A549 (cell line): ENCODE measurements at regions not wholly inside any gene's neighbourhood (a gene's known extent, or its start where the extent isn't known, plus 50 kb on each side); places are given as distances from the start of the nearest gene placed in this dataset.

ENCODE experiments used
- ATAC-seq, 2 experiments: fragments of 200-7000 bp in 1 of 2; fragments of >200 bp in 1 of 2; cut with Nextera tagmentation in 1 of 2; cut with Tn5 transposase in 1 of 2; 3 replicates each; pipeline versions ENCODE4 v1.8.0 to v1.9.1; 2018 to 2020; ENCODE audit warnings: mild to moderate bottlenecking in 1 of 2, moderate library complexity in 1 of 2
- CTCF ChIA-PET: fragments of 300-600 bp; sonication (Branson Sonifier 250); formaldehyde crosslinking; extraction: SDS; loops from one replicate; lab custom pipeline; 2021; ENCODE audit warnings: antibody characterized with exemption, inconsistent platforms; lab: Yijun Ruan, JAX
- POLR2A ChIA-PET: fragments of 350-600 bp; formaldehyde crosslinking; extraction: SDS; loops from one replicate; lab custom pipeline; 2021; ENCODE audit warnings: antibody characterized with exemption, inconsistent platforms; lab: Yijun Ruan, JAX
- DNase-seq, 2 experiments: peaks; one replicate each; pipeline versions ENCODE4 v3.0.0 to v3.0.0-alpha.2; 2011 to 2016; ENCODE audit warnings: low read depth in 1 of 2, low spot score in 1 of 2
- FAIRE-seq: peaks from 2 replicates; lab custom pipeline; 2011; peaks lifted over from hg19 to GRCh38; lab: Jason Lieb, UNC
- H3K27ac ChIP-seq, 2 experiments: fragments of >200 bp; sonication (Bioruptor Twin); formaldehyde crosslinking; 3 replicates each; pipeline ENCODE4 v1.5.1; 2016 to 2017
- H3K4me1 ChIP-seq: fragments of >200 bp; sonication (Bioruptor Twin); formaldehyde crosslinking; 3 replicates; pipeline ENCODE4 v1.6.1; 2016
- H3K4me2 ChIP-seq: fragments of >200 bp; sonication (Bioruptor Twin); formaldehyde crosslinking; 3 replicates; pipeline ENCODE4 v1.6.1; 2016
- H3K4me3 ChIP-seq: fragments of >200 bp; sonication (Bioruptor Twin); formaldehyde crosslinking; 3 replicates; pipeline ENCODE4 v1.5.1; 2016
- H3K9me3 ChIP-seq: fragments of >200 bp; sonication (Bioruptor Twin); formaldehyde crosslinking; 3 replicates; pipeline ENCODE4 v1.6.1; 2016
- RARB ChIP-seq: fragments of 250-450 bp; sonication (Bioruptor Pico); IDR thresholded peaks from 2 replicates; pipeline ENCODE4 v1.8.0; 2021; ENCODE audit warnings: mild to moderate bottlenecking, moderate library complexity
- RNF2 ChIP-seq: fragments of 200-600 bp; sonication (generic); IDR thresholded peaks from 2 replicates; pipeline ENCODE4 v1.6.1; 2016; ENCODE audit warnings: low read depth, mild to moderate bottlenecking, antibody characterized with exemption, moderate library complexity, borderline replicate concordance
- TP53 ChIP-seq: fragments of 250-450 bp; sonication (Bioruptor Pico); IDR thresholded peaks from 2 replicates; pipeline ENCODE4 v1.5.0; 2021; ENCODE audit warnings: mild to moderate bottlenecking, moderate library complexity
- ZC3H11A ChIP-seq: fragments of 450-650 bp; IDR thresholded peaks from 2 replicates; pipeline ENCODE4 v1.6.1; 2014; ENCODE audit warnings: antibody characterized with exemption, mild to moderate bottlenecking
- WGBS: methylation state at CpG from one replicate; pipeline ENCODE4 v1.1.6; 2017; ENCODE audit errors: missing lambda C conversion rate; 5-methylcytosine and 5-hydroxymethylcytosine counted together
- small RNA-seq, 6 experiments: library from RNA; depleted of rRNA; stranded (forward); fragments of <200 nt; gene quantifications; one replicate each; pipeline ENCODE3, GENCODE V24; 2012
- TF ChIP-seq, protein P1 (sequence below): fragments of 450-650 bp; IDR thresholded peaks from 2 replicates; pipeline ENCODE4 v1.6.1; 2014; ENCODE audit warnings: antibody characterized with exemption

DNA sequence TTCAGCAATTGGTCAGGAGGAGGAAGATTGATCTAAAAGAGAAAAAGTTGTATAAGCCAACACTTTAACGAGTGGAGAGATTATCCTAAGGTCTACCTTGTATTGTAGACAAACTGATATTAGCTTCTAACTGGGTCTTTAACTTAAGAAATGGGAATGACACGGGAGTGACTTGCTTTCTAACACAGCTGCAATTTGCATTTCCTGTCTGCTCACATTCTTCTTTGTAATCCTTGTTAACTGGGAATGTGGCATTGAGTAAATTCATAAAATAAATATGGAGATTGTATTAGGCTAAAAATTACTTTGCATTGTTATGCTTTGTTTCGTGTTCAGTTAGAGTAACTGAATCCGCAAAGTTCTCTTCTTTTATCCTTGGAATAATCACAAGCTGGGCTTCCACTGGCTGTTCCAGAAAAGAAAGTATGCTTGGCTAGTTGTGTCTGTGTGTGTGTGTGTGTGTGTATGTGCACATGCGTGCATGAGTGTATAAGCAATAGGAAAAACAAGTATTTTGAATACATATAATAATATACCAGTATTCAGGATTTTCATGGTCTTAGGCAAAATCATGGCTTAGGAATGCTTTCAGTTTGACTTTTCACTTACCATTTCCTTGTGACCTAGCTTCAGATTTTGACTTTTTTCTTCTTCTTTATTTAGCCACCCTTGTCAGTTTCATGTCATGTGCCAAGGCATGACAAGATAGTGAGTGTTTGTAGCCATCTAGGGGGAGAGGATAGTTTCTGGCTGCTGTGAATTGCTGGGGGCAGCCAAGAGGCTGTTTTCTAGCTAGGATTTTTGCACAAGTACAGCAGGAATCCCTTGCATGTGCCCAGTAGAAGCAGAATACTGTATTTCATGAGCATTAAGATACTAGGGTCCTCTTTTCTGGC is 54.5 kb upstream of the FZD8 start (continued):
- TF ChIP-seq, protein P1, sequence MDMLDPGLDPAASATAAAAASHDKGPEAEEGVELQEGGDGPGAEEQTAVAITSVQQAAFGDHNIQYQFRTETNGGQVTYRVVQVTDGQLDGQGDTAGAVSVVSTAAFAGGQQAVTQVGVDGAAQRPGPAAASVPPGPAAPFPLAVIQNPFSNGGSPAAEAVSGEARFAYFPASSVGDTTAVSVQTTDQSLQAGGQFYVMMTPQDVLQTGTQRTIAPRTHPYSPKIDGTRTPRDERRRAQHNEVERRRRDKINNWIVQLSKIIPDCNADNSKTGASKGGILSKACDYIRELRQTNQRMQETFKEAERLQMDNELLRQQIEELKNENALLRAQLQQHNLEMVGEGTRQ = no peak
- TF ChIP-seq ZC3H11A = no peak
- TF ChIP-seq RARB (CRISPR knock-in tag) = no peak
- TF ChIP-seq TP53 (CRISPR knock-in tag) = no peak
- TF ChIP-seq, all 56 proteins: peak for 0

DNA sequence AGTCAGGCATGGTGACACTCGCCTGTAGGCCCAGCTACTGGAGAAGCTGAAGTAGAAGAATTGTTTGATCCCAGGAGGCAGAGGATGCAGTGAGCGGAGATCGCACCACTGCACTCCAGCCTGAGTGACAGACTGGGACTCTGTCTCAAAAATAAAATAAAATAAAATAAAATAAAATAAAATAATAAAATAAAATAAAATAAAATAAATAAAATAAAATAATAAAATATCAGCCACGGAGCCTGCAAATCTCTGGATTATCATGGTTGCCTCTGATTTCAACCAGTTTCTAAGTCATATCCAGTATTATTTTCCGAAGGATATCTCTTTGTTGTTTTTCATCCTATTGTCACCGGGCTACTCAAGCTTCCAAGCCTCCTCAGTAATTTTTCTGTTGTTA is 51.7 kb upstream of the FZD8 start:
- Histone ChIP-seq H3K4me2 (no peak overlapping the region), H3K9me3 (no peaks in the 10 kb centered on the region), H3K4me3 (no peak overlapping the region), H3K27ac (no peak overlapping the region), H3K4me1 (no peaks in the 10 kb centered on the region)
- 74% methylated on average over 6 of the region's 6 CpGs for WGBS
- ChIA-PET CTCF (interaction anchor here (1.0 kb wide), 1 partner anchor 53 kb away, joined by 3 read pairs; no protein-coding TSS in a partner anchor), POLR2A (no interaction called here)
- ATAC-seq (no peak), FAIRE-seq (no peak), DNase-seq (no peak)
- TF ChIP-seq, protein P1 = no peak
- no peak for TF ChIP-seq RNF2
- no peak for TF ChIP-seq RARB (CRISPR knock-in tag)

Small RNA genes lying in the stretch of these regions (small RNA-seq; reads per million reads assigned to genes)
- gene RF00019 (0 reads per million in 6 experiments), gene RF00561 (0 reads per million in 6 experiments)
